NCI-H2107 treated with DMSO at 0.1 percent for 48 hours (cell line): ENCODE measurements at regions not wholly inside any gene's neighbourhood (a gene's known extent, or its start where the extent isn't known, plus 50 kb on each side); places are given as distances from the start of the nearest gene placed in this dataset.

Experiments used
- DNase-seq: peaks from one replicate; lab custom pipeline; 2025; ENCODE audit not compliant: unreplicated experiment; lab: John Stamatoyannopoulos, UW

GRCh38 chr5:123916345-123917121, 404.6 kb downstream of the CSNK1G3 start:
- no peak for DNase-seq

GRCh38 chr5:123914333-123914732, 402.4 kb downstream of the CSNK1G3 start:
- no peak for DNase-seq

GRCh38 chr5:123907349-123907748, 395.4 kb downstream of the CSNK1G3 start:
- no peak for DNase-seq

GRCh38 chr5:123906698-123907295, 394.8 kb downstream of the CSNK1G3 start:
- DNase-seq, result no peak

GRCh38 chr5:123885081-123885480, 373.1 kb downstream of the CSNK1G3 start:
- no peak for DNase-seq

GRCh38 chr5:123882965-123883345, 371.0 kb downstream of the CSNK1G3 start:
- DNase-seq, result no peak

GRCh38 chr5:123882319-123882964, 370.5 kb downstream of the CSNK1G3 start:
- DNase-seq, result no peak

- DNase-seq, result no peak
These were observed 369.8 kb downstream of the CSNK1G3 start for GRCh38 chr5:123881759-123882244.

- DNase-seq, result no peak
These were observed 368.9 kb downstream of the CSNK1G3 start for GRCh38 chr5:123880875-123881274.

GRCh38 chr5:123879071-123879470, 367.1 kb downstream of the CSNK1G3 start:
- no peak for DNase-seq

GRCh38 chr5:123876276-123876790, 364.4 kb downstream of the CSNK1G3 start:
- no peak for DNase-seq

GRCh38 chr5:123875561-123876275, 363.7 kb downstream of the CSNK1G3 start:
- DNase-seq, result peak; percentile 4

GRCh38 chr5:123874600-123875201, 362.7 kb downstream of the CSNK1G3 start:
- DNase-seq, result no peak

- DNase-seq, result no peak
These were observed 361.9 kb downstream of the CSNK1G3 start for GRCh38 chr5:123873846-123874245.

GRCh38 chr5:123871373-123871772, 359.4 kb downstream of the CSNK1G3 start:
- DNase-seq, result no peak

GRCh38 chr5:123868881-123869280, 356.9 kb downstream of the CSNK1G3 start:
- DNase-seq, result no peak

- DNase-seq, result peak; percentile 68
These were observed 356.3 kb downstream of the CSNK1G3 start for GRCh38 chr5:123868267-123868666.

GRCh38 chr5:123865641-123866040, 353.7 kb downstream of the CSNK1G3 start:
- DNase-seq, result no peak

- DNase-seq, result no peak
These were observed 352.6 kb downstream of the CSNK1G3 start for GRCh38 chr5:123864578-123864977.

GRCh38 chr5:123858938-123859337, 347.0 kb downstream of the CSNK1G3 start:
- no peak for DNase-seq

- no peak for DNase-seq
These were observed 344.8 kb downstream of the CSNK1G3 start for GRCh38 chr5:123856766-123857165.
